Endothelial cell of umbilical vein (primary cell): ENCODE measurements at regions not wholly inside any gene's neighbourhood (a gene's known extent, or its start where the extent isn't known, plus 50 kb on each side); places are given as distances from the start of the nearest gene placed in this dataset.
A peak's percentile ranks its signal among the peaks of the same experiment; 100 is the strongest.

Experiments
- BruUV-seq: library from RNA; stranded (reverse); fragments of 400-500 nt; replicated peaks from 2 replicates; lab custom pipeline; 2021; lab: Mats Ljungman, UMichigan
- CTCF ChIA-PET: fragments of 300-600, 350-600 bp; sonication (Branson Sonifier 250); formaldehyde crosslinking; loops from one replicate; lab custom pipeline; 2021; ENCODE audit warnings: antibody characterized with exemption, inconsistent platforms; lab: Charles Lee
- POLR2A ChIA-PET: fragments of 300-600, 350-600 bp; sonication (Branson Sonifier 250); formaldehyde crosslinking; loops from one replicate; lab custom pipeline; 2021; ENCODE audit warnings: antibody characterized with exemption, inconsistent platforms; lab: Charles Lee
- DNase-seq: peaks from one replicate; pipeline ENCODE4 v3.0.0-alpha.2; 2011; ENCODE audit warnings: low read depth, low spot score
- FAIRE-seq: peaks from 2 replicates; lab custom pipeline; 2011; peaks lifted over from hg19 to GRCh38; lab: Jason Lieb, UNC
- H2AFZ ChIP-seq: 2 replicates; pipeline ENCODE4 v1.6.0; 2012; ENCODE audit warnings: low read depth, low read length, control low read depth, inconsistent platforms
- H3K27ac ChIP-seq: 2 replicates; pipeline ENCODE4 v1.5.1; 2011; ENCODE audit warnings: low read depth, mild to moderate bottlenecking, control low read depth, low read length, moderate library complexity; ENCODE audit not compliant: insufficient read depth
- H3K27me3 ChIP-seq, 2 experiments: 2 replicates each; pipeline versions ENCODE4 v1.6.0 to v1.6.1; 2011; ENCODE audit warnings: low read length in 2 of 2, mixed read lengths in 1 of 2; ENCODE audit not compliant: control insufficient read depth in 2 of 2, insufficient read depth in 2 of 2
- H3K36me3 ChIP-seq, 2 experiments: 2 replicates in 1 of 2; 3 replicates in 1 of 2; pipeline ENCODE4 v1.5.1; 2011; ENCODE audit warnings: low read length in 2 of 2, mild to moderate bottlenecking in 1 of 2, moderate library complexity in 1 of 2; ENCODE audit not compliant: control insufficient read depth in 2 of 2, insufficient read depth in 2 of 2; ENCODE audit errors: extremely low read depth in 1 of 2
- H3K4me1 ChIP-seq: 3 replicates; pipeline ENCODE4 v1.5.1; 2011; ENCODE audit warnings: mild to moderate bottlenecking, low read length; ENCODE audit not compliant: control insufficient read depth, insufficient read depth; ENCODE audit errors: extremely low read depth
- H3K4me2 ChIP-seq: 2 replicates; pipeline ENCODE4 v1.6.1; 2011; ENCODE audit warnings: low read length, control low read depth, mixed read lengths; ENCODE audit not compliant: insufficient read depth
- H3K4me3 ChIP-seq, 3 experiments: fragments of 200-600 bp in 1 of 3; sonication (generic), shearing (Covaris generic) in 1 of 3; replicated peaks in 1 of 3; 2 replicates each; pipeline ENCODE4 v1.5.1; 2011 to 2016; ENCODE audit warnings: control low read depth in 3 of 3, low read length in 3 of 3, mild to moderate bottlenecking in 2 of 3, inconsistent platforms in 1 of 3, low read depth in 1 of 3, moderate library complexity in 1 of 3; ENCODE audit not compliant: insufficient read depth in 1 of 3
- H3K79me2 ChIP-seq: 2 replicates; pipeline ENCODE4 v1.6.0; 2012; ENCODE audit warnings: low read length, inconsistent platforms; ENCODE audit not compliant: control insufficient read depth, insufficient read depth
- H3K9ac ChIP-seq: replicated peaks from 2 replicates; pipeline ENCODE3; 2011; ENCODE audit warnings: low read length, control low read depth; ENCODE audit not compliant: insufficient read depth; ENCODE audit errors: extremely low read depth
- H3K9me1 ChIP-seq: replicated peaks from 3 replicates; pipeline ENCODE4 v1.6.0; 2011; ENCODE audit warnings: mild to moderate bottlenecking, low read length; ENCODE audit not compliant: control insufficient read depth, insufficient read depth; ENCODE audit errors: extremely low read depth
- H3K9me3 ChIP-seq: replicated peaks from 2 replicates; pipeline ENCODE4 v1.5.1; 2012; ENCODE audit warnings: low read length, inconsistent platforms; ENCODE audit not compliant: control insufficient read depth, insufficient read depth
- H4K20me1 ChIP-seq: replicated peaks from 2 replicates; pipeline ENCODE3; 2011; ENCODE audit warnings: mild to moderate bottlenecking, low read length; ENCODE audit not compliant: control insufficient read depth, insufficient read depth; ENCODE audit errors: extremely low read depth
- CTCF ChIP-seq, 2 donors: IDR thresholded peaks; 1 replicate in 1 of 2; 2 replicates in 1 of 2; pipeline ENCODE4 v1.5.1; 2011; ENCODE audit warnings: low read length in 2 of 2, mild to moderate bottlenecking in 2 of 2, moderate library complexity in 2 of 2, control low read depth in 1 of 2, inconsistent platforms in 1 of 2, low read depth in 1 of 2; ENCODE audit not compliant: insufficient read depth in 1 of 2; ENCODE audit errors: extremely low read depth in 1 of 2
- EZH2 ChIP-seq: IDR thresholded peaks from 2 replicates; pipeline ENCODE4 v1.6.1; 2012; ENCODE audit warnings: borderline replicate concordance, low read depth, mild to moderate bottlenecking, moderate library complexity, low read length, inconsistent platforms; ENCODE audit not compliant: severe bottlenecking
- FOS ChIP-seq: IDR thresholded peaks from 2 replicates; pipeline ENCODE4 v1.6.1; 2011; ENCODE audit warnings: mild to moderate bottlenecking, low read length, moderate library complexity, borderline replicate concordance; ENCODE audit not compliant: insufficient read depth
- GATA2 ChIP-seq: IDR thresholded peaks from 2 replicates; pipeline ENCODE4 v1.7.0; 2011; ENCODE audit warnings: low read depth, mild to moderate bottlenecking, moderate library complexity, mixed read lengths, low read length; ENCODE audit not compliant: insufficient read length, insufficient read depth
- JUN ChIP-seq: IDR thresholded peaks from 2 replicates; pipeline ENCODE4 v1.6.1; 2011; ENCODE audit warnings: borderline replicate concordance, low read depth; ENCODE audit not compliant: insufficient read length, insufficient read depth
- MAX ChIP-seq: IDR thresholded peaks from 2 replicates; pipeline ENCODE4 v1.6.1; 2011; ENCODE audit not compliant: insufficient read depth, insufficient read length
- MYC ChIP-seq: IDR thresholded peaks from one replicate; pipeline ENCODE4 v1.6.1; 2011; ENCODE audit warnings: mild to moderate bottlenecking, low read depth, low read length
- POLR2A ChIP-seq: IDR thresholded peaks from 2 replicates; pipeline ENCODE4 v1.6.1; 2012; ENCODE audit warnings: low read depth, mild to moderate bottlenecking, control low read depth, low read length
- POLR2AphosphoS5 ChIP-seq: IDR thresholded peaks from 2 replicates; pipeline ENCODE4 v1.6.1; 2012; ENCODE audit warnings: low read depth, mild to moderate bottlenecking, control low read depth, low read length, moderate library complexity; ENCODE audit not compliant: insufficient read depth
- dilution Hi-C: fragments of 300-500 bp; cut with MboI; formaldehyde crosslinking; loops from one replicate; pipeline ENCODE4 v1.15.0; 2019; ENCODE audit warnings: low sequenced_read_pairs; ENCODE audit not compliant: extremely low pct_ligation_motif_present
- intact Hi-C: fragments of 100-400 bp; cut with micrococcal nuclease; formaldehyde crosslinking; loops from one replicate; pipeline ENCODE4 v1.10.0; 2022

- no peak overlapping the region for H3K9ac ChIP-seq
- CTCF ChIA-PET, result no interaction called here
- H3K9me3 ChIP-seq, result no peaks in the 10 kb centered on the region
- no TSS peak for BruUV-seq
- FAIRE-seq (no peak), DNase-seq (peak; percentile 52)
- POLR2A ChIA-PET, result interaction anchor here (0.6 kb wide), 1 partner anchor 122 kb away, joined by 3 read pairs; no protein-coding TSS in a partner anchor
- no peaks in the 10 kb centered on the region for H3K27me3 ChIP-seq
- peak overlapping the region; percentile 63 for H2AFZ ChIP-seq
- dilution Hi-C loops, result no loop called here
- no peak overlapping the region for H3K27ac ChIP-seq
- H3K4me2 ChIP-seq, result no peak overlapping the region
- no peaks in the 10 kb centered on the region for H3K79me2 ChIP-seq
- H3K9me1 ChIP-seq, result no peaks in the 10 kb centered on the region
- no peaks in the 10 kb centered on the region for H4K20me1 ChIP-seq
- intact Hi-C loops, result no loop called here
- H3K4me3 ChIP-seq, result no peak overlapping the region
- peaks cover 6% of the 10 kb centered on the region for H3K4me1 ChIP-seq
- H3K36me3 ChIP-seq, result no peaks in the 10 kb centered on the region
- TF ChIP-seq EZH2 (no peak), MYC (no peak), POLR2AphosphoS5 (no peak), MAX (no peak), JUN (no peak), FOS (no peak), POLR2A (no peak), GATA2 (no peak), CTCF (IDR thresholded peaks at IDR 0.05; ENCODE audit: extremely low read depth in 1 of 2, insufficient read depth in 1 of 2, low read depth in 1 of 2, low read length in 2 of 2) (no peak)
These were observed 329.3 kb downstream of the SPRY2 start for GRCh38 chr13:80011448-80012212.
